HL-60 (cell line): ENCODE measurements at regions not wholly inside any gene's neighbourhood (a gene's known extent, or its start where the extent isn't known, plus 50 kb on each side); places are given as distances from the start of the nearest gene placed in this dataset.

Source experiments
- DNase-seq, 2 experiments: peaks; one replicate each; pipeline ENCODE4 v3.0.0-alpha.2; 2010 to 2020; ENCODE audit warnings: low read depth in 1 of 2, low spot score in 1 of 2
- H3K27ac ChIP-seq: fragments of 250-450 bp; sonication (Bioruptor Pico); replicated peaks from 2 replicates; pipeline ENCODE4 v1.5.1; 2020; ENCODE audit warnings: mild to moderate bottlenecking, moderate library complexity
- H3K27me3 ChIP-seq: fragments of 250-450 bp; sonication (Bioruptor Pico); 2 replicates; pipeline ENCODE4 v1.5.1; 2021; ENCODE audit warnings: mild to moderate bottlenecking, moderate library complexity; ENCODE audit not compliant: insufficient read depth, poor library complexity, severe bottlenecking
- H3K4me3 ChIP-seq: replicated peaks from 2 replicates; pipeline ENCODE4 v1.5.1; 2011; ENCODE audit warnings: mild to moderate bottlenecking, control low read depth, low read length; ENCODE audit not compliant: insufficient read depth
- CTCF ChIP-seq: IDR thresholded peaks from one replicate; pipeline ENCODE4 v1.5.1; 2011; ENCODE audit warnings: low read length, control low read depth, inconsistent platforms; ENCODE audit not compliant: insufficient read depth
- GABPA ChIP-seq: IDR thresholded peaks from 2 replicates; pipeline ENCODE4 v1.6.1; 2012; ENCODE audit warnings: low read depth
- POLR2AphosphoS5 ChIP-seq: IDR thresholded peaks from 2 replicates; pipeline ENCODE4 v1.6.1; 2012; ENCODE audit warnings: low read depth
- SPI1 ChIP-seq: IDR thresholded peaks from 2 replicates; pipeline ENCODE4 v1.6.1; 2012; ENCODE audit warnings: low read depth, mild to moderate bottlenecking, borderline replicate concordance
- TF ChIP-seq, protein P1 (sequence below): IDR thresholded peaks from 2 replicates; pipeline ENCODE4 v1.6.1; 2012; ENCODE audit warnings: low read depth; ENCODE audit not compliant: insufficient replicate concordance

DNA sequence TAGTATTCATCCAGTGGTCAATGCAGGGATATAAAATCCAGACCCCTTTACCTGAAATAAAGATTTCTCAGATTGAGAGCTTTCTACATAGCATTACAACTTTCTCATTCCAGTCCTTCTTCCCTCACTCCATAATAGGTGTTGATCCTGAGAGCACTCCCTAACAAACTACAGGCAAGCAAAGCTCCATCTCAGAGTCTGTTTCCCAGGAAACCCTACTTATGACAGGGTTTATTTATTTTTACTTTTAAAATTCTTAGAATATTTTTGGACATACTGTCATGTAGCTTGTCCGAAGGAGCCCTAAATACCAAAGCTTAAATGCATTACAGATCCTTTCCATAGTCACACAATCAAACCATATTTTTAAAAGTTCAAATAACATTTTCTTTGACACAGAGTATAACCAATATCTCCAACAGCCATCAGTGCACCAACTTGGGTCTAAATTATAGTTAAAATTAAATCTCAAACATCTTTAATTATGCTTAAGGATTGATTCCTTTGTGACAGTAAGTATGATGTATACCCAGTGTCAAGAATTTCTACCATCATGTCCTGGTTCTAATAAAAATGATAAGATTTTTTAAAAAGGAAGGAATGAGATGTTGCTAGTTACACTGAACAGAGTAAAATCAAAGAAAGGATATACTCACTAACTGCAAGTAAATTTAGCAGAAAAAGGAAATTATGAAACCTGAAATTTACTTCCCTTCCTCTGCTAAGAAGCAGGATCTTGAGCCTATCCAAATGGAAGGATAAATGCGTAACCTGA is 580.4 kb upstream of the ADGRL3 start:
- no peak for DNase-seq
- TF ChIP-seq SPI1 = no peak
- no peak for TF ChIP-seq CTCF
- TF ChIP-seq POLR2AphosphoS5 = no peak
- TF ChIP-seq, protein P1, sequence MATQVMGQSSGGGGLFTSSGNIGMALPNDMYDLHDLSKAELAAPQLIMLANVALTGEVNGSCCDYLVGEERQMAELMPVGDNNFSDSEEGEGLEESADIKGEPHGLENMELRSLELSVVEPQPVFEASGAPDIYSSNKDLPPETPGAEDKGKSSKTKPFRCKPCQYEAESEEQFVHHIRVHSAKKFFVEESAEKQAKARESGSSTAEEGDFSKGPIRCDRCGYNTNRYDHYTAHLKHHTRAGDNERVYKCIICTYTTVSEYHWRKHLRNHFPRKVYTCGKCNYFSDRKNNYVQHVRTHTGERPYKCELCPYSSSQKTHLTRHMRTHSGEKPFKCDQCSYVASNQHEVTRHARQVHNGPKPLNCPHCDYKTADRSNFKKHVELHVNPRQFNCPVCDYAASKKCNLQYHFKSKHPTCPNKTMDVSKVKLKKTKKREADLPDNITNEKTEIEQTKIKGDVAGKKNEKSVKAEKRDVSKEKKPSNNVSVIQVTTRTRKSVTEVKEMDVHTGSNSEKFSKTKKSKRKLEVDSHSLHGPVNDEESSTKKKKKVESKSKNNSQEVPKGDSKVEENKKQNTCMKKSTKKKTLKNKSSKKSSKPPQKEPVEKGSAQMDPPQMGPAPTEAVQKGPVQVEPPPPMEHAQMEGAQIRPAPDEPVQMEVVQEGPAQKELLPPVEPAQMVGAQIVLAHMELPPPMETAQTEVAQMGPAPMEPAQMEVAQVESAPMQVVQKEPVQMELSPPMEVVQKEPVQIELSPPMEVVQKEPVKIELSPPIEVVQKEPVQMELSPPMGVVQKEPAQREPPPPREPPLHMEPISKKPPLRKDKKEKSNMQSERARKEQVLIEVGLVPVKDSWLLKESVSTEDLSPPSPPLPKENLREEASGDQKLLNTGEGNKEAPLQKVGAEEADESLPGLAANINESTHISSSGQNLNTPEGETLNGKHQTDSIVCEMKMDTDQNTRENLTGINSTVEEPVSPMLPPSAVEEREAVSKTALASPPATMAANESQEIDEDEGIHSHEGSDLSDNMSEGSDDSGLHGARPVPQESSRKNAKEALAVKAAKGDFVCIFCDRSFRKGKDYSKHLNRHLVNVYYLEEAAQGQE = no peak
- no peak for TF ChIP-seq GABPA
- Histone ChIP-seq H3K4me3 (no peak overlapping the region), H3K27ac (no peak overlapping the region), H3K27me3 (no peaks in the 10 kb centered on the region)

DNA sequence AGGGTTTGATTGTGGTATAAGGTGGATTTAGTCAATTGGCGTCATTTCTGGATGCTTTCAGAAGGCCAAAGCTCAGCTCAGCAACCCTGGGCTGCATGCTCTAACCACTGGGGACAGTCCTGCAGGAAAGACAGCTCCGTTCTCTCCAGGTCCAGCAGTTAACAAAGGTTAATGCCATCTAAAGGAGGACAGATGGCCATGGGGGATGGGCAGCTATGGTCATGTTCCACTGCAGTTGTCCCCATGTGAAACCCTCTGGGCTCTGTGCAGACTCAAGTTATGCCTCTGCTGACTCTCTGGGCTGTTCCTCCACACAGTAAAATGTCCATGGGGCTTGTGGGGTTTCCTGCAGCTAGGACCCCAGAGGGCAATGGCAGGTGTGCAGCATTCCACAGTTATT is 562.1 kb upstream of the ADGRL3 start:
- DNase-seq = no peak
- H3K27ac ChIP-seq = no peak overlapping the region

DNA sequence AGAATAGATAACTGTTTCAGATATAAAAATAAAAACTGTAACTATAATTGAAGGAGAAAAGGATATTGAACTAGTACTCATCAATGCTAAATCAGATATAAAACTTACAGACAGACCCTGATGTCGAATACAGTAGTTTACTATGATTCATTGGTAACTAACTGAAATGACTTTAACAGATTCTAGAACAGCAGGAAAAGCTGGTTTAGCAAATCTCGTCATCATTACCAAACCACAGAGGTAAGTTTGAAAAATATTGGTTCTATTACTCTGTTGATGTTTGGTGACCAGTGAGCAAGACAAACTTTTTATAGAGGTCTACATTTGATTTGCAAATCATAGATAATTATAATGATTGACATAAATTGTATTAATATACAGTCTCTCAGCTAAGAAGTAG is 551.4 kb upstream of the ADGRL3 start:
- DNase-seq = no peak
- H3K4me3 ChIP-seq = no peak overlapping the region
- TF ChIP-seq POLR2AphosphoS5 (no peak), GABPA (no peak), CTCF (no peak)
- no peak overlapping the region for H3K27ac ChIP-seq
- H3K27me3 ChIP-seq = no peaks in the 10 kb centered on the region

More for the DNA sequence above, 562.1 kb upstream of the ADGRL3 start:
- Histone ChIP-seq H3K27me3 (no peaks in the 10 kb centered on the region), H3K4me3 (no peak overlapping the region)
- TF ChIP-seq, protein P1 = no peak
- no peak for TF ChIP-seq CTCF
- no peak for TF ChIP-seq SPI1

DNA sequence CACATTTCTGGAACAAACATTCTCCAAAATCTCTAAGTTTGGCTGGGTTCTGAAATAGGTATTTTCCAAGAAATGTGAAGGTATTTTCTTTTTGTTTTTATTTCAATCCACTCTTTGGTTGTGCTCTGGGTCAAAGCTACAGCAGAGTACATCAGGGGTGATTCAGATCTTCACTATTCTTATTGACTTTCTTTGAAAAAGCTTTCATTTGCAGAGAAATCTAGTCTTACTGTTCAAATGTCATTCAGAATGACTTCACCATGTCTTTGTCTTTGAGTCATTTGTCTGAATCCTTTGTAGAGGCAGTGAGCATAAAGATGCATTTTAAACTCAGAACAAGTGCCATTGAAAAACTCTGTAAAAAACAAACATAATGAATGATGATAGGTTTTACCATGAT is 547.2 kb upstream of the ADGRL3 start:
- no peak overlapping the region for H3K27ac ChIP-seq
- TF ChIP-seq, protein P1 = no peak
- TF ChIP-seq GABPA (no peak), POLR2AphosphoS5 (no peak), SPI1 (no peak), CTCF (no peak)
- no peak for DNase-seq
- H3K4me3 ChIP-seq = no peak overlapping the region
- H3K27me3 ChIP-seq = no peaks in the 10 kb centered on the region
